CD4-positive, alpha-beta T cell treated with Interleukin-21 for 1 hour (primary cell): ENCODE measurements at regions not wholly inside any gene's neighbourhood (a gene's known extent, or its start where the extent isn't known, plus 50 kb on each side); places are given as distances from the start of the nearest gene placed in this dataset.

Source experiments
- DNase-seq: peaks from one replicate; pipeline ENCODE4 v3.0.0-alpha.2; 2020

- no peak for DNase-seq
Measured at GRCh38 chr10:3853016-3853415, 68.0 kb upstream of the KLF6 start.

- DNase-seq: peak; percentile 91
Measured at GRCh38 chr10:3852147-3852904, 67.3 kb upstream of the KLF6 start.

- DNase-seq: peak; percentile 63
Measured at GRCh38 chr10:3850999-3851937, 66.3 kb upstream of the KLF6 start.

DNA sequence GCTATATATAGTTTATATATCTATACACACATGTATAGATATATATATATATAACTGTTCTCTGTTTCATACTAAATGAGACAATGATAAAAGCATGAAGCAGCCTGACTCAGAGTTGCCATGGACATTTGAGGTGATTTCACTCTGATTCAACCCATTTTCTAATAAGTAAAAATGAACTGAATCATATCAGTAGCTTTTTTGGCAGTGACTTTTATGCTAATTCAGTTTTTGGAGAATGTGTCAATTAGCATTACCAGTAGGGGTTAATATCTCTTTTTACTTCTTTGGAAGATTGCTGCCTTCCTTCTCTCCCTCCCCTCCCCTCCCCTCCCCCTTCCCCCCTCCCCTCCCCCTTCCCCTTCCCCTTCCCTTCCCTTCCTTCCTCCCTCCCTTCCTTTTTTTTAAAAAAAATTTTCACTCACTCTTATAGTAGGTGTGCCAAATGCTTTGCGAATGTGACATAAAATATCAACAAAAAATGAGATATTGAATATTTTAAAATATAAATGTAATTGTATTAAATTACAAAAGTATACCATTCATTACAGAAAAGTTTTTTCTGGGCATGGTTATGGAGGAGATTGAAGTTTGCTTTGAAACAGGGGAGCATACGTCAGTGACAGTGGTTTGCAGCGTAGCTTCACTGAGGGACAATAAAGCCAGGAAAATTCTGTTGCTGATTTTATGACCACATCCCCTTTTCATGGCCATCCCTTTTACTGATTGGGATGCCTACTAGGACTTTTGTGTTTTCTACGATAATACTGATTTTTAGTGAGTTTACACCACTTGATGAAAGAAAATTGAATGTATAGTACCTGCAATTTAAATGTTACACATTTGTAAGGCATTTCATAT, 64.0 kb upstream of the KLF6 start:
- DNase-seq: no peak

- no peak for DNase-seq
Measured at GRCh38 chr10:3848005-3848774, 63.2 kb upstream of the KLF6 start.

GRCh38 chr10:3846736-3847135, 61.7 kb upstream of the KLF6 start:
- DNase-seq: no peak

- no peak for DNase-seq
Measured at GRCh38 chr10:3844491-3845025, 59.5 kb upstream of the KLF6 start.

GRCh38 chr10:3838460-3839437, 53.7 kb upstream of the KLF6 start:
- no peak for DNase-seq

DNA sequence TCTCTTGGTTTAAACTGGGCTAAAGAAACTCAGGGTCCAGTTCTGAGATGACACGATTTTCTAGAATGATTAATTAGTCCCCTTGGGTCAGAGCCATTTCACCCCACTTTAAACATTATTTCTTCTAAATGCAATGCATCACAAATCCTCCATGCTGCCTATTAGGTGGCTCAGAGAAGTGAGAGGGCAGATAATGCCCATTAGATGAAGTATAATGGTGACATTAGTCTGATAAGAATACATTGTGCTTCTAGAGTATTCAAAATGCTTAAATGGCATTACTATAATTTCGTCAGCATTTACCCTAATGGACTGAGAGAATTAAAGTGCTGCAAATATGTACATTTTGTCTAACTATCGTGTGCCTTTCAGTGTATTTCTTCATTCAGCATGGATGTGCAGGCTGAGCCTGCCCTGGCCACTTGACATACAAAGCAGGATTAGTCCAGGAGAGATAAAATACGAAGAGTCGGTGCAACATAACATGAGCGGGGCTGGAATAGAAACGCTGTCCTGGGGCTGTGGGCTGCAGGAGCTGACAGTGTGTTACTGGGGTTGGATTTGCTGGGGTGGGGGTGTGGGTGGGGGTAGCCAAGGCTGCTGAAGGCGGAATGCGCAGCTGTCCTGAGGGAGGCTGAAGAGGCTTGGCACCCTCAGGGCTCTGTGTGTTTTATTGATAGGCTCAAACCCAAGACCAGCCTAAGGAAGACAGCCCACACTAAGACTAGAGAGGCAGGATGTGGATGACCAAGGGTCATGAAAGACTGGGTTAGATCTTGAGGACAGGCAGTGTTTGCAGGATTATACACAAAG, 52.8 kb upstream of the KLF6 start:
- no peak for DNase-seq

- peak; percentile 51 for DNase-seq
Measured at GRCh38 chr10:3836222-3836820, 51.3 kb upstream of the KLF6 start.

DNA sequence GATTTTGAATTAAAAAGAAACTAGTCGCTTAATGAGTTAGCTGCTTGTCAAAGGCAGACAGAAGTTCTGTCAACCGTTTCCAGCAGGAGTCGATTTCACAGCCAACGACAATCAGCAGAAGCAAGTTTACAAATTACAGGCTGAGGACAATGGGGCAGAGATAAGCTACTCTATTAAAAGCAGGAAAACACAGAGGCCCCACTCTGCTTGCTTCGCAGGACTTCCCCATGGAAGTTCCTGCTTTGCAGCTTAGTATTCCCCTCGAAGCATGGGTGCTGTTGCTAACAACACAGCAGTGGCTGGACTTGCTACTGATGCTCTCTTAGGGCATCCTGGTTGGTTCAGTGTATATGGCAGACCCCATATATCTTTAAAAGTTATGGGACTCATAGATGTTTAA, 50.8 kb upstream of the KLF6 start:
- DNase-seq: peak; percentile 31

DNA sequence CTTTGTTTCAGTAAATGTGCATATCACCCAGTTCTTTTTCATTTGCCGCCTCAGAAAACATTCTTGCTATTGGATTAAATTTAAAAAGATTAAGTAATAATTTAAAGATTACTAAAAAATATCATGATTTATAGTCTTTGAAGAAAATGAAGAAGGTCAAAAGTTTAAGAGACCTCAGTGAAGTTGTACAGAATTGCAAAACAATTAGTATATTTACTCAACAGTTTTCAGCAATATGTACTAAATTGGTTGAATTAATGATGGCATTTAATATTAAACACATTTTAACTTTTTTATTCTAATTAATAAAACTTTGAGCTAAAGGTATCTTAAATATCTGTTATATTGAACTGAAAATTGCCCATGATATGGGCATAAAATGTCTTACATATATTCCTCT, 49.9 kb upstream of the KLF6 start:
- no peak for DNase-seq
